Uterus (tissue), 3 donors: ENCODE measurements at regions not wholly inside any gene's neighbourhood (a gene's known extent, or its start where the extent isn't known, plus 50 kb on each side); places are given as distances from the start of the nearest gene placed in this dataset.

Source experiments
- DNase-seq, 2 donors: peaks; one replicate each; pipeline ENCODE4 v3.0.0-alpha.2; 2019 to 2020
- H3K27ac ChIP-seq, 2 donors: fragments of 200-600 bp; sonication (generic); 1 replicate in 1 of 2; 2 replicates in 1 of 2; pipeline ENCODE4 v1.5.1; 2016 to 2018
- H3K27me3 ChIP-seq, 2 donors: fragments of 200-600 bp; sonication (generic); one replicate each; pipeline ENCODE4 v1.5.1; 2018 to 2019; ENCODE audit warnings: control low read depth in 1 of 2
- H3K36me3 ChIP-seq, 2 donors: fragments of 200-600 bp; sonication (generic); one replicate each; pipeline ENCODE4 v1.5.1; 2019; ENCODE audit warnings: control low read depth in 1 of 2
- H3K4me1 ChIP-seq, 2 donors: fragments of 200-600 bp; sonication (generic); one replicate each; pipeline ENCODE4 v1.5.1; 2018 to 2019; ENCODE audit warnings: control low read depth in 1 of 2
- H3K4me3 ChIP-seq, 2 donors: fragments of 200-600 bp; sonication (generic); 1 replicate in 1 of 2; 2 replicates in 1 of 2; pipeline ENCODE4 v1.5.1; 2018 to 2019; ENCODE audit warnings: mild to moderate bottlenecking in 1 of 2
- H3K9me3 ChIP-seq, 2 donors: fragments of 200-600 bp; sonication (generic); one replicate each; pipeline ENCODE4 v1.5.1; 2019; ENCODE audit warnings: control low read depth in 1 of 2
- CTCF ChIP-seq, 4 experiments: fragments of 200-600 bp in 2 of 4; fragments of 450-650 bp in 2 of 4; sonication (generic) in 2 of 4; IDR thresholded peaks; one replicate each; pipeline ENCODE4 v1.5.1; 2016 to 2019; ENCODE audit warnings: antibody characterized with exemption in 4 of 4, mild to moderate bottlenecking in 2 of 4, moderate library complexity in 1 of 4
- POLR2A ChIP-seq, 2 donors: fragments of 450-650 bp; IDR thresholded peaks; one replicate each; pipeline ENCODE4 v1.6.1; 2016; ENCODE audit warnings: antibody characterized with exemption in 2 of 2, mild to moderate bottlenecking in 1 of 2, moderate library complexity in 1 of 2
- intact Hi-C: fragments of 100-400 bp; cut with DNase I; formaldehyde crosslinking; loops from one replicate; pipeline ENCODE4 v1.15.1; 2023; ENCODE audit warnings: low total_unique reads
- donor health status: DM: yes; HTN: yes; CAD: no.

- peak overlapping the region; percentile 43 to 75 for H3K27ac ChIP-seq
- intact Hi-C loops: loop anchor here (5.0 to 10.0 kb wide), 2 partner anchors 180 to 313 kb away; no protein-coding TSS in a partner anchor
Observed at GRCh38 chr2:176454893-176455815, 185.9 kb downstream of the MTX2 start.

GRCh38 chr2:176455816-176456291, 186.6 kb downstream of the MTX2 start:
- Histone ChIP-seq H3K27me3 (no peaks in the 10 kb centered on the region), H3K9me3 (no peaks in the 10 kb centered on the region), H3K4me1 (no peaks in the 10 kb centered on the region), H3K4me3 (no peak overlapping the region), H3K36me3 (no peaks in the 10 kb centered on the region), H3K27ac (peak overlapping the region; percentile 43 to 75)
- peak; percentile 71 to 76 for DNase-seq
- intact Hi-C loops: loop anchor here (5.0 to 10.0 kb wide), 2 partner anchors 181 to 314 kb away; no protein-coding TSS in a partner anchor
- no peak for TF ChIP-seq POLR2A (IDR thresholded peaks at IDR 0.05)
- TF ChIP-seq CTCF (IDR thresholded peaks at IDR 0.05): no peak

More at GRCh38 chr2:176454893-176455815, 185.9 kb downstream of the MTX2 start:
- TF ChIP-seq POLR2A (IDR thresholded peaks at IDR 0.05) (no peak), CTCF (IDR thresholded peaks at IDR 0.05) (peak; percentile 74 to 95 (median 89))
- DNase-seq: peak; percentile 92 to 93
- Histone ChIP-seq H3K4me3 (no peak overlapping the region), H3K36me3 (no peaks in the 10 kb centered on the region), H3K9me3 (no peaks in the 10 kb centered on the region), H3K27me3 (no peaks in the 10 kb centered on the region), H3K4me1 (no peaks in the 10 kb centered on the region)

GRCh38 chr2:176457481-176457880, 188.2 kb downstream of the MTX2 start:
- intact Hi-C loops: loop anchor here (5.0 to 10.0 kb wide), 2 partner anchors 183 to 315 kb away; no protein-coding TSS in a partner anchor
- no peaks in the 10 kb centered on the region for H3K27me3 ChIP-seq
- no peak overlapping the region for H3K4me3 ChIP-seq
- no peaks in the 10 kb centered on the region for H3K4me1 ChIP-seq
- H3K36me3 ChIP-seq: no peaks in the 10 kb centered on the region
- H3K9me3 ChIP-seq: no peaks in the 10 kb centered on the region
- H3K27ac ChIP-seq: no peak overlapping the region
- DNase-seq: no peak
- no peak for TF ChIP-seq POLR2A (IDR thresholded peaks at IDR 0.05)
- TF ChIP-seq CTCF (IDR thresholded peaks at IDR 0.05): no peak

- TF ChIP-seq CTCF (IDR thresholded peaks at IDR 0.05) (no peak), POLR2A (IDR thresholded peaks at IDR 0.05) (no peak)
- intact Hi-C loops: no loop called here
- Histone ChIP-seq H3K9me3 (no peaks in the 10 kb centered on the region), H3K36me3 (no peaks in the 10 kb centered on the region), H3K4me1 (no peaks in the 10 kb centered on the region), H3K4me3 (no peak overlapping the region), H3K27me3 (no peaks in the 10 kb centered on the region), H3K27ac (peak overlapping the region; percentile 11 to 64)
- DNase-seq: no peak
Observed at GRCh38 chr2:176461098-176461808, 192.0 kb downstream of the MTX2 start.
